Endometrium (tissue), 2 donors: ENCODE measurements at regions not wholly inside any gene's neighbourhood (a gene's known extent, or its start where the extent isn't known, plus 50 kb on each side); places are given as distances from the start of the nearest gene placed in this dataset.
"Not testable (repeated sequence)": the region's sequence is repeated elsewhere in the genome, so short reads cannot be mapped to it uniquely, and the experiment has no call there.

ENCODE experiments used
- FAIRE-seq: peaks from 2 replicates; lab custom pipeline; 2012; peaks lifted over from hg19 to GRCh38; lab: Jason Lieb, UNC
- donor health status: control.
- donor health status: control.

DNA sequence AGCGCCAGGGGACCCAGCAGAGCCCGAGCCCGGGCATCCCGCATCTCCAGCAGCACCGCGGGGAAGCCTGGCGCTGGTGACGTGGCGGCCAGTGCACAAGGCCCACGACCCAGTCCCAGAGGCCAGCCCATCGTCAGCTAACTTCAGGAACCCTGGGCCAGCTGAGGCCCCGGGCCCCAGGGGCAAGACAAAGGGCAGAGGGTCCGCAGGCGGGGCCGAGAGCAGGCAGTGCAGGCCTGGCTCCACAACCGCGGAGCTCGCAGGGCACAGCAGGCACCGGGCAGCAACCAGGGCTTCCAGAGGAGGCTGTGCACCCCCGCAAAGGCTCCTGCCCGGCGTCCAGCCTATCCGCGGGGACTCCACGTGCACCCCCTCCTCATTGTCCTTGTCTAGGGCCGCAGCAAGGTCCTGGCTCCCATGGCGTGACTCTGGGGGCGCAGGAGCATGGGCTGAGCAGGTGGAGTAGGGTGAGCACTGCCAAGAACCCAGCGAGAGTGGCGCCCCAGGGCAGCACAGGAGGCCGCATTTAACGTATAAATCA is 352.5 kb downstream of the KCNJ18 start:
- not testable (repeated sequence) for FAIRE-seq

DNA sequence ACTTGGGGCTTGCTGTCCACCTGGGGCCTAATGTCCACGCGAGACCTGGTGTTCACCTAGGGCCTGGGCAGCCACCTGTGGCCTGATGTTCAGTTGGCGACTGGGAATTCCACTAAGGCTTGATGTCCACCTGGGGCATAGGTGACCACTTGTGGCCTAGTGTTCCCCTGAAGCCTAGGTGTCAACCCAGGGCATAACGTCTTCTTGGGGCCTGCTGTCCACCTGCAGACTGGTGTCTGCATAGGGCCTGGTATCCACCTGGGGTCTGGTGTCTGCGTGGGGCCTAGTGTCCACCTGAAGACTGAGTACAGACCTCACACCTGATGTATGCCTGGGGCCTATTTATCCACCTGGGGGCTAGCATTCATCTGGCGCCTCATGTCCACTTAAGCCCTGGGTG is 355.2 kb downstream of the KCNJ18 start:
- not testable (repeated sequence) for FAIRE-seq

DNA sequence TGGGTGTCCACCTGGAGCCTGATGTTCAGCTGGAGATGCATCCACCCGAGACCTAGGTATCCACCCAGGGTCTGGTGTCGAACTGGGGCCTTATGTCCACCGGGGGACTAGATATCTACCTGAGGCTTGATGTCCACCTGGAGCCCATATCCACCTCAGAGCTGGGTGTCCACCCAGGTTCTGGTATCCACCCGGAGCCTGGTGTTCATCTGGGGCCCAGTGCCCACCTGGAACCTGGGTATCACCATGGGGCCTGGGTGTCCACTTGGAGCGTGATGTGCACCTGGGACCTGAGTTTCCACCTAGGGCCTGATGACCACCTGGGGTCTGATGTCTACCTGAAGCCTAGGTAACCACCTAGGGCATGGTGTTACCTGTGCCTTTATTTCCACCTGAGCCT is 355.9 kb downstream of the KCNJ18 start:
- FAIRE-seq = not testable (repeated sequence)

DNA sequence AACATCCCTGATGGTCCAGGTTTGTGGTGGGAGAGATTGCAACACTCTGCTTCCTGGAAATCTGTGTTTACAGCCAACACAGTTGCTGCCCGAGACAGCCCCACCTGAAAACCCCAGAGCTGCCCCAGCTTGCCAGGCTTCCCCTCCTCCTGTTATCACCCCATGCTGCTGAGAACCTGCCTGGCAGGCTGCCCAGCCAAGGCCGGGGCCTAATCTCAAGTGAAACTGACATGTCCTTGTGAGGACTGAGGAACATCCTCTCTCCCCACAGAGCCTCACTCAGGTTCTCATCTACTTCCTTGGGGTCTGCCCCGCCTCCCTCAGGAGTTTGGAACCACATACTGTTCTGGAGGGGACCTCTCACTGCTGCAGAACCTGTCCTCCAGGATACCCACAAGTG is 358.4 kb downstream of the KCNJ18 start:
- not testable (repeated sequence) for FAIRE-seq

DNA sequence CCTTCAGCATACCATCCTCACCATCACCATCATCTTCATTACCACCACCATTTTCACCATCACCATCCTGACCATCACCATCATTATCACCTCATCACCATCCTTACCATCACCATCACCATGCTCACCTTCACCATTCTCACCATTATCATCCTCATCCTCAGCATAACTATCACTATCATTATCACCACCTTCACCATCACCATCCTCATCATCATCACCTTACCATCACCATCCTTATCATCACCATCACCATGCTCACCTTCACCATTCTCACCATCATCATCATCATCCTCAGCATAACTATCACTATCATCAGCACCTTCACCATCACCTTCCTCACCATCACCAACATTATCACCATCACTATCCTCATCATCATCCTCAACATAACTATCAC is 360.4 kb downstream of the KCNJ18 start:
- FAIRE-seq = not testable (repeated sequence)

DNA sequence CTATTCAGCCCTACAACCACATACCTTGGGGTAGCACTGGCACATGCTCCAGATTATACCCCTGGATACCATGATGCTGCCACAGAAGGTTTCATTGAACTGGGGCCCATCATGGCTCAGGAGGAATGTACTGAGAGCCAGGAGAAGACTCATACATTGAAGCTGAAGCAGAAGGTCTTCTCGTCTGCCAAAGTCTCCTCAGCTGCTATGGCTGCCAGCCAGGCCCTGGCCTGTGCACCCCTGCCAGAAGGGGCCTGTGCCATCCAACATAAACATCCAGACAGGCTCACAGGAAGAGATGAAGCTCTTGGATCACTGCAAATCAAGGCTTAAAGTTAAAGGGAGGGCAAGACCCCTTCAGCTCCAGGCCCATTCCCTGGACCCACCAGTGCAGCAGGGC is 364.2 kb downstream of the KCNJ18 start:
- not testable (repeated sequence) for FAIRE-seq

DNA sequence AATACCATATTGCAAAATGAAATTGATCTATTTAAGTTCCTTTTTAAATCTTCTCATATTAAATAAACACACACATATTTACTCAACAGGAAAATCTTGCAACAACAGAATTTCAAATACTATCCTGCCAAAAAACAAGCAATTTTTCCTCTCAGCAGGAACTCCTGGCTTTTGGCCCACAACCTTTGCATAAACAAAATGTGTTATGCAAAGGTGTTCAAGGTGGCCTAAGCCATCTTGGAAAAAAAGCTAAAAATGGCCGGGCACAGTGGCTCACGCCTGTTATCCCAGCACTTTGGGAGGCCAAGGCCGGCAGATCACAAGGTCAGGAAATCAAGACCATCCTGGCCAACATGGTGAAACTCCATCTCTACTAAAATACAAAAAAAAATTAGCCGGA is 383.6 kb downstream of the KCNJ18 start:
- FAIRE-seq = not testable (repeated sequence)

DNA sequence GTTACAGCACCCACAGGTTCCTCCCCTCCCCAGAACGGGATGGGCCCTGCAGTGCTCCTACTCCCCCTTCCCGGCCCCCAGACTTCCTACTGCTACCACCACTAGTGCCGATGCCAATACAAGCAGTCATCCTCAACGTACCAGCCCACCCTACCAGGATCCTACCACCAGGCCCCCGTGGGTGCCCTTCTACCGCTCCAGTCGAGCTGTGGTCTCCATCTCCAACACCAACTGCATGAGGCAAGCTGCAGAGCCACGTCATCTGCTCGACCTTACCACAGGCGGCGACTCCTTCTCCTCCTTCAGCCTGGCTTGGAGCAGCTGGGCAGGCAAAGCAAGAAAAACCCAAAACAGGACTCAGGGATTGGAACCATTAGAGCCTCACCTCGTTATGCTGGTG is 396.3 kb downstream of the KCNJ18 start:
- not testable (repeated sequence) for FAIRE-seq

DNA sequence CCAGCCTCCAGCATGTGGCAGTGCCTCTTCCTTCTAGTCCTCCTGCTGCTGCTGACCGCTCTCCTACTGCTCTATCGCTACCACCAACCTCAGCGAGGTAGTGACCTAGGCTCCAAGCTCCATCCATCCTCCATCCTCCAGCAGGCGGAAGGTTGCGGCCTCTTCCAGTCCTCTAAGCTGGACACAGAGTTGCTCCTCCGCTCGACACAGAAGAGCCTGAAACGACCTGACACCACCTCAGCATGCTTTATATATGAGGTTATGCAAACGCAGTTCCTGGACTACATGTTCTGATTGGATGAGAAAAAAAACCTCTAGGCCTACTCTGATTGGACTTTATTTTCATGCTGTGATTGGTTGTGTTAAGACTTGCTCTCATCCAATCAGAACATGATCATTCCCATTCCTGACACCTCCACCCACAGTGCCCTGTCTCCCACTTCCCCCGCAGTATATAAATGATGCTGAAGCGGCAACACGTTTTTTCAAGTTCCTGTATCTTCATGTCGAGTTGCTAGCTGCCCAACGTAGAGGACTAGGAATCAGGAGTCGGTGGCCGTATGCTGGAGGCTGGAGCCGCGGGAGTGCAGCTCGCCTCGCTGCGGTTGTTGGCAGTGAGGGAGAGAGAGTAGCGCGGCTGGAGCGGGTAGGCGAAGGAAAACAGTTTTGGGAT is 398.1 kb downstream of the KCNJ18 start:
- FAIRE-seq = no peak

DNA sequence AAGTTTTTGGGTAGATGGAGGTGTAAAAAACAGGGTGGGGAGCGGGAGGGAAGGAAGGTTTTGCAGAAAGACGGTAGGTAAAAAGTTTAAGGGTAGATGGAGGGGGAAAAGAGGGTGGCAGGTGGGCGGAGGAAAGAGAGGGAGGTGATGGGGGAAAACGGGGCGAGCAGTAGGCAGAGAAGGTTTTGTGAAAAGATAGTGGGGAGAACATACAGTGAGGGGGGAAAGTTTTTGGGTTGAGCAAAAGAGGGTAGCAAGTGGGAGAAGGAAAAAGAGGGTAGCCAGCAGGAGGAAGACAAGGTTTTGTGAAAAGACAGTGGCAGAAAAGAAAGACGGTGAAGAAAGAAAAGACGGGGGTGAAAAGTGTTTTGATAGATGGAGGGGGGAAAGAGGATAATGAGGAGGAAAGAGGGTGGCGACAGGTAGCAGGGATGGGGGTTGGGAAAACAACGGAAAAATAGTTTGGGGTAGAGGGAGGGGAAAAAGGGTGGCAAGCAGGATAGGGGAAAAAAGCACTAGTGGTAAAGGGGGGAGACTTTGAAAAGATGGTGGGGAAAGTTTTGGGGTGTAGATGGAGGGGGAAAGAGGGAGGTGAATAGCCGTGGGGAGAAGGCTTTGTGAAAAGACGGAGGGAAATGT is 398.8 kb downstream of the KCNJ18 start:
- not testable (repeated sequence) for FAIRE-seq

DNA sequence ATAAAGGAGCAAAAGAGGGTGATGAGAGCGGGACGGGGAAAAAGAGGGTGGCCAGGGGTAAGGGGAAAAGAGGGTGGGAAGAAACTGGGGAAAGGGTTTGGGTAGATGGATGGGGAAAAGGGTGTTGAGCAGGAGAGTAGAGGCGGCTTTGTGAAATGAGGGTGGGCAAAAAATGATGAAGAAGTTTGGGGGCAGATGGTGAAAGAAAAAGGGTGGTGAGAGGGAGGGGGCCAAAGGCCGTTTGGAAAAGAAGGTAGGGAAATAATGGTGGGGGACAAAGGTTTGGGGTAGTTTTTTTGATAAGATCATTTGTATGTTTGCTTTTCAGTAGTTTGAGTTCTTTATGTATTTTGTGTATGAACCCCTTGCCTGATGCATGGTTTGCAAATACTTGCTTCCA is 399.5 kb downstream of the KCNJ18 start:
- FAIRE-seq = not testable (repeated sequence)

DNA sequence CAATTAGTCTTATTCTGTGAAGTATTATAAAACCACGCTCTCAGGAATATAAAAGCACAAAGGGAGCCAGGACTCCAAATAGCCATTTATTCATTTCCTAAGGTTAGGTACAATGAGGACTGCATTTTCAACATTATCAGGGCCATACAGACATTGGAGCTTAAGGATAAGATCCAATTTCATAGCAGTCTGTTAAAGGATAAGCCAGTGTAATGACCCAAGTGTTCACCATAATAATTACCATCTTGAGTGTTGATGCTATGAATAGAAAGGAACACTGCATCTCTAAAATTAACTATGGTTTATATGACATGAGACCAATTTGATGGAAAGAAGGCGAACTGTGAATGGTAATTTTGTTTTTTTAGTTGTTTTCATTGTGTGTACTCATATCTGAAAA is 403.1 kb downstream of the KCNJ18 start:
- not testable (repeated sequence) for FAIRE-seq

DNA sequence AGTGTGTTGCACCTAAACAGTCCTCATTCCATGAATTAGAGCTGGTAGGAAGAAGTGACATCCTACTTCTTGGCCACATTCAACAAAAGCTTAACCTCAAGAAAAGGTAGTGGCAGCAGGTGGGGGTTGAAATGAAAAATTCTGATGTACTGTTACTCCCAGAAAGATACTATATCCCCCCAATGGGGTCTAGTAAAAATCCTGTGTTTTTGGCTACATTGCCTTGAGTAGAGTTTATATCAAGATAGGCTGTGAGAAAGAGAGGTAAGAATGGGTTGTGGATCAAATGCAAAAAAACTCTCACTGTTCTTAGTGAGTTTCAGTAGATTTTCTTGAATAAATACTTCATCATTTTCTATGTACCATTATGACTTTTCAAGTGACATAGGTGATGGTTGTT is 407.3 kb downstream of the KCNJ18 start:
- not testable (repeated sequence) for FAIRE-seq

DNA sequence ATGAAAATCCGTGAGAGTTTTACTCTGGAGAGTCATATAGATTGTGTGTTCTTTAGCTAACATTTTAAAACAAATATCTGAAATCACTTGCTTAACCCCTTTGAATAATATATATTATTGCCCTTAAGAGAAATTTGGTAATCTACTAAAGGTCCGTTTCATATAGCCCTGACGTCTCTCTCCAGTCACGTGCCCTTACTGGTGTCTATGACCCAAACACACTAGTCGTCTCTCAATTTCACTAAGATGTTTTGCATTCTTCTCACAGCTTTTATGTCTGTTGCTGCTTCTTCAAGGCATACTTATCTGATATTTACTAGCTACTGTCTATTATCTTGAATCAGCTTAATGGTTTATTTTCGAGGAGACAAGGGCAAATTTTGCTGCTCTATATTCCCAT is 409.9 kb downstream of the KCNJ18 start:
- FAIRE-seq = no peak

DNA sequence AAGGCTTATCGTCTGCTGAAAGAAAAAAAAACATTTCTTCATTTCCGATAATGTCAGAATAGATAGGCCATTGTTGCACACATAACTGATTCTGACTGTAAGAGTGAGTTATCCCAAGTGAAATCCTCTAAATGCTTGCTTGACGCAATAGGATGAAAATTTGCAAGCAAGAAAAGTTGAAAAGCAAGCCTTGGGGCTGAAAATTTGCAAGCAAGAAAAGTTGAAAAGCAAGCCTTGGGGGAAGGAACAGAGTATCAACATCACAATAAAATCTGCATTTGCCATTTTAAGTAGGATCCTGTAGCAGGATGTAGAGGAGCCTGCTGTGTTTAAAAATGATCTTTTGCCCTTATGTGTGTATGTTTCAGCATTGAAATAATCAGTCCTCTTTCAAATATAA is 424.4 kb downstream of the KCNJ18 start:
- FAIRE-seq = not testable (repeated sequence)

DNA sequence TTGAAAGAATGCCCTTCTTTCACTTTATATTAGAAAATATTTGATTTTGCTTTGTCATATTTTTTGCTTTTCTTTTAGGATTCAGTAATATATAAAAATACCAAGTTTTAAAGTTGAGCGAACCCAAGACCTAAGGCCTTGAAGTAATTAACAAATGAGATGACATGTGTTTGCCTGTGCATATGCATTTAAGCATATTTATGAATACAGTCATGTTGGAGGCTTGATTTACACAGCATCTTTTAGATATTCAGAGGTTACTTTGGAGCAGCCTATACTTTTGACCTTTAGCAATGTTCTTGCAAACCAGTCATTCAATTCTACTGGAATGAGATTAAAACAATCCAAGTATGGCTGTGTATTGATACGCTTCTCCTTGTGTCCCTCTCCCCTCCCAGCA is 425.1 kb downstream of the KCNJ18 start:
- FAIRE-seq = not testable (repeated sequence)

DNA sequence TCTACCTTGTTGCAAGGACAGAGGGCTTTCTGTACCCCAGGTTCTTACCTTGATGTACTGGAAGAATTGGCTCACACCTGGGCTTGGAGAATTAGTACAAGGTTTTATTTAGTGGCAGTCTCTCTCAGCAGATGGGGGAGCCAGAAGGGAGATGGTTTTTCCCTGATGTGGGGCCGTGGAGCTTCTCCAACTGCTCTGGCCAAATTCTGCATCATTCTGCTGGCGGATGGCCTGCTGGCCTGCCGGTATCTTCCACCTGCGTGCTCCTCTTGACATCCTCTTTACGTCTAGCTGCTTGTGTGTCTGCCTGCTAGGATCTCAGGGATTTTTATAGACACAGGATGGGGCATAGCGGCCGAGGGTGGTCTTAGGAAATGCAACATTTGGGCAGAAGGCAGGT is 426.7 kb downstream of the KCNJ18 start:
- not testable (repeated sequence) for FAIRE-seq

DNA sequence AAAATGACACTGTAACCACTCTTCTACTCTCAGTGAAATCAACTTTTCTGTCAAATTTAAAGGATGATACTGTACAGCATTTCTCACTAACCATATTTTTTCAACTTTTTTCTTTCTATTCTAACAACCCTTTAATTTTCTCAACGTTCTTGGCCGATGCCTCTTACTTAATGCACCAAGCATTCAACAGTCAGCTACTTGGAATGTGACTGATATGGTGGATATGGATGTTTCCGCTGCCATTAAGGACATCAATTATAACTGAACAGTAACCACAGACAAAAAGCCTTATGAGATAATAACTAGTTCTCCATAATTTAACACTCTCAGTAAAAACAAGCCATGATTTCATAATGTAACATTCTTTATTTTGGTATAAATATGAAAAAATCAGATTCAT is 427.4 kb downstream of the KCNJ18 start:
- FAIRE-seq = not testable (repeated sequence)

DNA sequence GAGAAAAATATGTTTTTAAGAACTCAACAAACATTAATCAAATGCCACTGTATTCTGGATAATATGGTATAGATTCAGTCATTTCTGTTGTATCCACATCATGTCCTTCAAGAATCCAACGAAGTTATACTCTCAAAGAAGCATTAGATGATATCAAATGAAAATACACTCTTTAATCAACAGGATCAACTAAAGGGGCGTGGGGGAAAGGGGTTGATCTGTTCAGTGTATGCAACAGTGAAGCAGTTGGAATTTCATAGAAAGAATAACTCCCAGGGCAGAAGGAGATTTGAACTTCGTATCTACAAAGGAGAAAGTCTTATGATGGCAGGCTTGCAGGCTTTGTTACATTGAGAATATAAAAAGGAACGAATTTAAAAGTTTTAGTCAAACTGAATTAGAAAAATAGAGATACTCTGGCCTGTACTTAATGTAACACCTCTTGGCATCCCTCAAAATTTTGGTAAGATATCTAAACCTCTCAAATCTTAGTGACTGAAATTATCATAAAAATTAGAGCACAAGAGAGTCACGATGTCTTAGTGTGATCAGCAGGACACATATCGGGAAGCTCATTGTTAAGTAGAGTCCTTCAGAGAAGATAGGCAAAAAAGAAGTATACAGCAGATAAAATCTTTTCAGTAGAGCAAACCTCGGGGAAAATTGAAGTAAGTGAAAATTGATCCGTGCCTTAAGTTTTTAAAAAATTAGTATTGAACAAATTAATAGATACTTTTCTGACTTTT is 431.4 kb downstream of the KCNJ18 start:
- FAIRE-seq = no peak

DNA sequence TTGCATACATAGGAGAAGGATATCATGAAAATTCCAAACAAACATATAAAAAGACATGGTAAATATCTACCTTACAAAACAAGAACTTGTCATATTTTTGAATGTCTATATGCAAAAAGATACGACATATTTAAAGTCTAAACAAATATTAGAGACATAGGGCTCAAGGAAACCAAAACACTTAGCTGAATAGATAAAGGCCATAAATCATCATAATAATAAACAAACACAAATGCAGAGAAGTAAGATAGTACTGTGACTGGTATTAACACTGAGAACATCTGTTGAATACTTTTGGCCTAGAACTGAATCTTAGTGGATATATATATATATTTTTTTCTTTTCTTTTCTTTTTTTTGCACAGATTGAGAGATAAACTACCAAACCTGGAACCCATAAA is 435.8 kb downstream of the KCNJ18 start:
- FAIRE-seq = no peak

DNA sequence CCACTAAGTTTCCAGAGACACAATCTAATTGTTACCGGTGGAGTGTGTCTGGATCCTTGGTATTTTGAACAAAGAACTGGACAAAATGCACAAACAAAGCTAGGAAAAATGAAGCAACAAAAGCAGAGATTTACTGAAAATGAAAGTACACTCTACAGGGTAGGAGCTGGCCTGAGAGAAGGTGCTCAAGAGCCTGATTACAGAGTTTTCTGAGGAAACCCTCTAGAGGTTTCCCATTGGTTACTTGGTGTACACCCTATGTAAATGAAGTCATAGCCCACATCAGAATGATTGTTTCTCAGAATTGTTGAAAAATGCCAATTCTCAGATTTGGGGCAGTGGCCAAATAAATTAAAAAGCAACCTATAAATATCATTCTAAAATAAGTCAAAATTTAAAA is 436.4 kb downstream of the KCNJ18 start:
- FAIRE-seq = no peak

DNA sequence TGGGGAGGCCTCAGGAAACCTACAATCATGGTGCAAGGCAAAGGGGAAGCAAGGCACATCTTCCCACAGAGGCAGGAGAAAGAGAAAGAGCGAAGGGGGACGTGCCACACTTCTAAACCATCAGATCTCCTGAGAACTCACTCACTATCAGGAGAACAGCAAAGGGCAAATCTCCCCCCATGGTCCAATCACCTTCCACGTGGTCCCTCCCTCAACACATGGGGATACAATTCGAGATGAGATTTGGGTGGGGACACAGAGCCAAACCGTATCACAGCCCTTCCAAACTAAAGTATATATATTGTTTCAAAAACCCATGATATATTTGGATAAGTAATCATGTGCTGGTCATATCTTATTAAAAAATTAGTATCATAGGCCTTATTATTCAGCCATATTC is 437.6 kb downstream of the KCNJ18 start:
- FAIRE-seq = not testable (repeated sequence)

DNA sequence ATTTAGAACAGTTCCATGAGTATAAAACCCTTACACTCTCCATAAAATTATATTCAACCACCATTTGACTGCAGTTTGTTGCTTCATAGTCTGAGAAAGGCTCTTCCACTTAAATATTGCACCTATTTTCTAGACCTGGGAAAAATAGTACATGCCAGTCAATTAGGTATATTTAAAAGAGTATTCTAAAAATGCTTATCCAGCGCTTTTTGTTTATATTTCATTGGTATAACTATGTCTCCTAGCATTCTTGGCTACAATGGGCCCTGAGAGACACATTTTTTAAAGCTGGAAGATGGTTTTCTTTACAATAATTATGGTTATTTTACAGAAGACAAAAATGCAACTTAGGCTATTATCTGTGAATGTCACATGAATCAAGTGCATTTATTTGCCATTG is 439.4 kb downstream of the KCNJ18 start:
- no peak for FAIRE-seq
